ENCODE measurements at regions not wholly inside any gene's neighbourhood (a gene's known extent, or its start where the extent isn't known, plus 50 kb on each side); places are given as distances from the start of the nearest gene placed in this dataset.
"Not testable (repeated sequence)": the region's sequence is repeated elsewhere in the genome, so short reads cannot be mapped to it uniquely, and the experiment has no call there.

DNA sequence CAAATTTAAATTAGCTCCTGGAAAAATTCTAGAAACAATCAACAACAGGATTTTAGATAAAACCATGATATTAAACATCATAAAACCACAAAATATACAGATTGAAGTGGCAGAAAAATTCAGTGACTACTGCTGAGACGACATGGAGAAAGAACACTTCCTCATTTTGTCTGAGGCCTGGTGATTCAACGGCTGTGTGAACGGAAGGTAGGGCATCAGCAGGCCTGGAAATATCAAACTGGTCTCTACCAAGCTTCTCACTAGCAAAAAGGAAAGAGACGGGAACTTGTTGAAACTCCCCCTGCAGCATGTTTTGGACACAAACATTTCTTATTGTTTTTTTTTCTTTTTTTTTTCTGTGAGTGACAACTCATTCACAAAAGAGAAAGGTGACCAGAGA lies 58.0 kb upstream of the AHI1 start:
- H3K27ac Mint-ChIP-seq: no peak overlapping the region
- H3K9me3 Mint-ChIP-seq: no peaks in the 10 kb centered on the region
- intact Hi-C loops (cut with micrococcal nuclease): no loop called here
- peaks cover 9% of the 10 kb centered on the region for H3K27me3 Mint-ChIP-seq
- ChIA-PET CTCF (interaction anchor here (1.3 to 1.5 kb wide), 2 partner anchors 14 to 20 kb away, joined by 3 to 4 read pairs; no protein-coding TSS in a partner anchor), POLR2A (no interaction called here)
- no peaks in the 10 kb centered on the region for H3K36me3 Mint-ChIP-seq
- DNase-seq: no peak
- H3K4me1 Mint-ChIP-seq (ENCODE audit: low read depth): no peaks in the 10 kb centered on the region
- no peak overlapping the region for H3K4me3 Mint-ChIP-seq

- Mint-ChIP-seq H3K27me3 (peaks cover 7% of the 10 kb centered on the region), H3K4me1 (ENCODE audit: low read depth) (peaks cover 2% of the 10 kb centered on the region), H3K36me3 (no peaks in the 10 kb centered on the region), H3K9me3 (no peaks in the 10 kb centered on the region), H3K27ac (no peak overlapping the region), H3K4me3 (no peak overlapping the region)
- CTCF ChIA-PET: interaction anchor here (0.6 kb wide), 1 partner anchor 351 kb away, joined by 3 read pairs; no protein-coding TSS in a partner anchor
- POLR2A ChIA-PET: no interaction called here
- intact Hi-C loops (cut with micrococcal nuclease): no loop called here
- DNase-seq: no peak
Observed at GRCh38 chr6:135557582-135557981, 60.0 kb upstream of the AHI1 start.

DNA sequence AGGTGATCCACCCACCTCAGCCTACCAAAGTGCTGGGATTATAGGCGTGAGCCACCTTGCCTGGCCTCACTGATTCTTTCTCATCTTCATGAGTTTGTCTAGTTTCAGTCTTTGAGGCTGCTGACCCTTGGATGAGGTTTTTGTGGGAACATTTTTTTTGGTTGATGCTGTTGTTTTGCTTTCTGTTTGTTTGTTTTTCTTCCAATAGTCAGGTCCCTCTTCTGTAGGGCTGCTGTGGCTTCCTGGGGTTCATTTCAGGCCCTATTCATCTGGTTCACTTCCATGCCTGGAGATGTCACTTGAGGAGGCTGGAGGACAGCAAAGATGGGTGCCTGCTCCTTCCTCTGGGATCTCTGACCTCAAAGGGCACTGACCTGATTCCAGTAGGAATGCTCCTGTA lies 68.1 kb upstream of the AHI1 start:
- peaks cover 14% of the 10 kb centered on the region for H3K4me1 Mint-ChIP-seq (ENCODE audit: low read depth)
- H3K27me3 Mint-ChIP-seq; H3K9me3 Mint-ChIP-seq; H3K4me3 Mint-ChIP-seq; CTCF ChIA-PET; intact Hi-C loops (cut with micrococcal nuclease); DNase-seq; H3K27ac Mint-ChIP-seq; POLR2A ChIA-PET; H3K36me3 Mint-ChIP-seq: not testable (repeated sequence)

- POLR2A ChIA-PET: no interaction called here
- H3K4me3 Mint-ChIP-seq: no peak overlapping the region
Observed at GRCh38 chr6:135566311-135567068, 69.0 kb upstream of the AHI1 start.

DNA sequence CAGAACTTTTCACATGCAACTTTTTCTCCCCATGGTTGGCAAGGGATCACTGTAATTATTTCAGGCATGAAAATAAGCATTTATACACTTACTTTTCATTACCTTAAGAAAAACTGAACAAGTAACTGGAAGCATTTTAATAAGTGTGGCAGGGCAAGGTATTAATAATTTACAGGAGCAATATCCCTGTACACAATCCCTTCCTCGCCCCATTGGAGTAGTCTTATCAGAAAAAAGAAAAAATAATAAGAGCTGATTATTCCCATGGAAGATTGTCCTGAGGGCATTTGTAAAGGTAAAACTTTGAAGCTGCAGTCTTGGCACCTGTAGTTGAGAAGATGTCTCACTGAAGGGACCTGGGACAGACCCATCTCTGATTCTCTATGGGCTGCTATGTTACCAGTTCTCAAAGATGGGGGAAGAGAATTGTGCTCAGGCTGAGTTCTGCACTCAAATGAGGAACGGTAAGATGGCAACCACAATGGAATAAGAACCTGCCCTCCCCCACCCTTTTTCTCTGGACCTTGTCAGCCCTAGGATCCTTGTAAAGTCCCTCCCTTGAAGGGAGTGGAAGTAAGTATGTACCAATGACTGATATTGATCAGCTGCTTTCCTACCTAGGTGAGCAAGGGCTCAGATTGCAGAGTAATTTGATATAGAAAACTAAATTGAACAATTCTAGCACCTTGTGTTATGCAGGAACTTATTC lies 70.0 kb upstream of the AHI1 start:
- CTCF ChIA-PET: interaction anchor here (0.9 to 2.9 kb wide), 3 partner anchors 30 to 342 kb away, joined by 3 to 7 read pairs (median 4); no protein-coding TSS in a partner anchor
- Mint-ChIP-seq H3K4me3 (no peak overlapping the region), H3K9me3 (no peaks in the 10 kb centered on the region)

More at GRCh38 chr6:135566311-135567068, 69.0 kb upstream of the AHI1 start:
- Mint-ChIP-seq H3K27me3 (peaks cover 2% of the 10 kb centered on the region), H3K4me1 (ENCODE audit: low read depth) (peaks cover 12% of the 10 kb centered on the region), H3K36me3 (no peaks in the 10 kb centered on the region), H3K27ac (no peak overlapping the region), H3K9me3 (no peaks in the 10 kb centered on the region)
- intact Hi-C loops (cut with micrococcal nuclease): no loop called here
- DNase-seq: no peak
- CTCF ChIA-PET: no interaction called here

GRCh38 chr6:135568379-135568778 lies 70.8 kb upstream of the AHI1 start:
- Mint-ChIP-seq H3K4me1 (ENCODE audit: low read depth) (peaks cover 12% of the 10 kb centered on the region), H3K4me3 (no peak overlapping the region), H3K27me3 (no peaks in the 10 kb centered on the region), H3K36me3 (no peaks in the 10 kb centered on the region), H3K9me3 (no peaks in the 10 kb centered on the region), H3K27ac (no peak overlapping the region)
- intact Hi-C loops (cut with micrococcal nuclease): loop anchor here (1.0 kb wide), 1 partner anchor 79 kb away; no protein-coding TSS in a partner anchor
- CTCF ChIA-PET: interaction anchor here (0.6 to 2.9 kb wide), 4 partner anchors 9 to 341 kb away, joined by 3 to 7 read pairs (median 4); no protein-coding TSS in a partner anchor
- POLR2A ChIA-PET: no interaction called here
- DNase-seq: peak; percentile 58

More for the DNA sequence above, 70.0 kb upstream of the AHI1 start:
- no peaks in the 10 kb centered on the region for H3K36me3 Mint-ChIP-seq
- H3K4me1 Mint-ChIP-seq (ENCODE audit: low read depth): peaks cover 12% of the 10 kb centered on the region
- no peak for DNase-seq
- peaks cover 2% of the 10 kb centered on the region for H3K27me3 Mint-ChIP-seq
- no peak overlapping the region for H3K27ac Mint-ChIP-seq
- POLR2A ChIA-PET: no interaction called here
- intact Hi-C loops (cut with micrococcal nuclease): loop anchor here (1.0 kb wide), 1 partner anchor 80 kb away; no protein-coding TSS in a partner anchor

GRCh38 chr6:135572051-135572450 lies 74.5 kb upstream of the AHI1 start:
- Mint-ChIP-seq H3K4me3 (no peak overlapping the region), H3K9me3 (no peaks in the 10 kb centered on the region), H3K36me3 (no peaks in the 10 kb centered on the region), H3K4me1 (ENCODE audit: low read depth) (peaks cover 21% of the 10 kb centered on the region), H3K27ac (no peak overlapping the region), H3K27me3 (no peaks in the 10 kb centered on the region)
- ChIA-PET CTCF (no interaction called here), POLR2A (interaction anchor here (0.7 kb wide), 1 partner anchor 137 kb away, joined by 3 read pairs; no protein-coding TSS in a partner anchor)
- DNase-seq: no peak
- intact Hi-C loops (cut with micrococcal nuclease): no loop called here

- peaks cover 19% of the 10 kb centered on the region for H3K4me1 Mint-ChIP-seq (ENCODE audit: low read depth)
- H3K27ac Mint-ChIP-seq: no peak overlapping the region
- intact Hi-C loops (cut with micrococcal nuclease): loop anchor here (2.0 to 5.0 kb wide), 2 partner anchors 47 to 71 kb away; no protein-coding TSS in a partner anchor
- ChIA-PET POLR2A (no interaction called here), CTCF (interaction anchor here (0.8 kb wide), 1 partner anchor 40 kb away, joined by 3 read pairs; no protein-coding TSS in a partner anchor)
- no peak for DNase-seq
- no peaks in the 10 kb centered on the region for H3K27me3 Mint-ChIP-seq
- no peaks in the 10 kb centered on the region for H3K9me3 Mint-ChIP-seq
- no peak overlapping the region for H3K4me3 Mint-ChIP-seq
- no peaks in the 10 kb centered on the region for H3K36me3 Mint-ChIP-seq
Observed at GRCh38 chr6:135575629-135576028, 78.1 kb upstream of the AHI1 start.

DNA sequence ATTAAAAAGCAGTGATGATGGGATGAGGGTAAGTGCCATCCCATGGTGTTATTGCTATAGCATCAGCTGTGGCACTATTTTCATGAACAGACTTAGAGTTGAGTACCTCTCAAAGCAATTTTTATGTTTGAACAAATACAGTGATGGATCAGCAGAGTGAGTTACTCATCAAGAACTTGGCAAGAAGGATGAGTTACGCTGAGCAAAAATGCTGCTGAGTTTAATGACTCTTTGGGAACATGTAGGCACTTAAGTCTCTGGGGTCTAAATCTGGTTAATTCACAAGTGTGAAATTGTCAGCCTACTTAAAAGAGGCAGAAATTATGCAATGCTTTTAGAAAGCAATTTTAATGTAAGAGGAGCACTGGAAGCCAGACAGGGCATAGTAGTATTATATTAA lies 78.5 kb upstream of the AHI1 start:
- Mint-ChIP-seq H3K27ac (no peak overlapping the region), H3K4me3 (no peak overlapping the region), H3K36me3 (no peaks in the 10 kb centered on the region), H3K27me3 (no peaks in the 10 kb centered on the region), H3K4me1 (ENCODE audit: low read depth) (peaks cover 19% of the 10 kb centered on the region), H3K9me3 (no peaks in the 10 kb centered on the region)
- ChIA-PET POLR2A (no interaction called here), CTCF (no interaction called here)
- no peak for DNase-seq
- intact Hi-C loops (cut with micrococcal nuclease): loop anchor here (2.0 to 5.0 kb wide), 2 partner anchors 46 to 71 kb away; no protein-coding TSS in a partner anchor

GRCh38 chr6:135577059-135577538 lies 79.6 kb upstream of the AHI1 start:
- intact Hi-C loops (cut with micrococcal nuclease): loop anchor here (1.0 to 5.0 kb wide), 3 partner anchors 40 to 70 kb away; no protein-coding TSS in a partner anchor
- no peak overlapping the region for H3K4me3 Mint-ChIP-seq
- H3K4me1 Mint-ChIP-seq (ENCODE audit: low read depth): peaks cover 19% of the 10 kb centered on the region
- CTCF ChIA-PET: interaction anchor here (1.0 to 1.5 kb wide), 2 partner anchors 8 to 41 kb away, joined by 4 read pairs; no protein-coding TSS in a partner anchor
- H3K27me3 Mint-ChIP-seq: no peaks in the 10 kb centered on the region
- no peak for DNase-seq
- no peaks in the 10 kb centered on the region for H3K9me3 Mint-ChIP-seq
- H3K27ac Mint-ChIP-seq: peak overlapping the region; percentile 42
- no peaks in the 10 kb centered on the region for H3K36me3 Mint-ChIP-seq
- POLR2A ChIA-PET: interaction anchor here (0.9 to 1.0 kb wide), 2 partner anchors 39 to 47 kb away, joined by 3 to 4 read pairs; no protein-coding TSS in a partner anchor

- POLR2A ChIA-PET: no interaction called here
Observed at GRCh38 chr6:135578976-135579375, 81.4 kb upstream of the AHI1 start.

GRCh38 chr6:135581211-135581610 lies 83.7 kb upstream of the AHI1 start:
- intact Hi-C loops (cut with micrococcal nuclease): no loop called here
- H3K27me3 Mint-ChIP-seq: no peaks in the 10 kb centered on the region
- CTCF ChIA-PET: no interaction called here
- DNase-seq: no peak
- peaks cover 22% of the 10 kb centered on the region for H3K4me1 Mint-ChIP-seq (ENCODE audit: low read depth)
- no peak overlapping the region for H3K27ac Mint-ChIP-seq
- H3K36me3 Mint-ChIP-seq: no peaks in the 10 kb centered on the region
- H3K4me3 Mint-ChIP-seq: no peak overlapping the region
- H3K9me3 Mint-ChIP-seq: no peaks in the 10 kb centered on the region
- POLR2A ChIA-PET: no interaction called here

More at GRCh38 chr6:135578976-135579375, 81.4 kb upstream of the AHI1 start:
- Mint-ChIP-seq H3K27ac (no peak overlapping the region), H3K4me3 (no peak overlapping the region), H3K36me3 (no peaks in the 10 kb centered on the region), H3K27me3 (no peaks in the 10 kb centered on the region), H3K9me3 (no peaks in the 10 kb centered on the region), H3K4me1 (ENCODE audit: low read depth) (peaks cover 23% of the 10 kb centered on the region)
- DNase-seq: no peak
- intact Hi-C loops (cut with micrococcal nuclease): loop anchor here (5.0 kb wide), 1 partner anchor 43 kb away; no protein-coding TSS in a partner anchor
- CTCF ChIA-PET: no interaction called here

Measured in activated CD4-positive, alpha-beta memory T cell treated with anti-CD3 and anti-CD28 coated beads for 36 hours (primary cell).